ENCODE measurements at regions not wholly inside any gene's neighbourhood (a gene's known extent, or its start where the extent isn't known, plus 50 kb on each side); places are given as distances from the start of the nearest gene placed in this dataset.
"Not testable (repeated sequence)": the region's sequence is repeated elsewhere in the genome, so short reads cannot be mapped to it uniquely, and the experiment has no call there.

DNA sequence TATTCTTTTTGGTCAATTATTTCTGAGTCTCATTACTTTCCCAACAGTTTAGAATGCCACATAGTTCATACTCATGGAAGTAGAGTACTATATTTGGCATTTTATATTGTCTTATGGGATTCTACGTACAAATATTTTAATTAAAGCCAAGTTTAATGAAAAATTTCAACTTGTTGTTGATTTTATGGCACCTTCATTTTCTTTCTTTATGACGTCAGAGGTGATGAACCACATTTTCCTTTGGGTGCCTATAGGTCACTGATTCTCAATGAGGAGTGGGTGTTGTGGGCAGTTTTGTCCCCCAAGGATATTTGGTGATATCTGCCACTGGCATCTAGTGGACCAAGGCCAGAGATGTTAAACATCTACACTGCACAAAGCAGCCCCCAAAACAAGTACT is 1071.3 kb downstream of the NXPH1 start:
- CTCF ChIA-PET = no interaction called here
- Histone ChIP-seq H3K9me3 (ENCODE audit: control insufficient read depth, insufficient read depth, low read length) (0 out of 2 replicates have a peak, but pooled peaks cover 2% of the 10 kb centered on the region), H3K27me3 (ENCODE audit: control insufficient read depth, insufficient read depth, low read length) (no peaks in the 10 kb centered on the region), H3K27ac (ENCODE audit: low read depth, low read length) (no peak overlapping the region), H3K4me3 (ENCODE audit: low read depth, low read length) (no peak overlapping the region)
- POLR2A ChIA-PET = no interaction called here
- TF ChIP-seq, protein P1, sequence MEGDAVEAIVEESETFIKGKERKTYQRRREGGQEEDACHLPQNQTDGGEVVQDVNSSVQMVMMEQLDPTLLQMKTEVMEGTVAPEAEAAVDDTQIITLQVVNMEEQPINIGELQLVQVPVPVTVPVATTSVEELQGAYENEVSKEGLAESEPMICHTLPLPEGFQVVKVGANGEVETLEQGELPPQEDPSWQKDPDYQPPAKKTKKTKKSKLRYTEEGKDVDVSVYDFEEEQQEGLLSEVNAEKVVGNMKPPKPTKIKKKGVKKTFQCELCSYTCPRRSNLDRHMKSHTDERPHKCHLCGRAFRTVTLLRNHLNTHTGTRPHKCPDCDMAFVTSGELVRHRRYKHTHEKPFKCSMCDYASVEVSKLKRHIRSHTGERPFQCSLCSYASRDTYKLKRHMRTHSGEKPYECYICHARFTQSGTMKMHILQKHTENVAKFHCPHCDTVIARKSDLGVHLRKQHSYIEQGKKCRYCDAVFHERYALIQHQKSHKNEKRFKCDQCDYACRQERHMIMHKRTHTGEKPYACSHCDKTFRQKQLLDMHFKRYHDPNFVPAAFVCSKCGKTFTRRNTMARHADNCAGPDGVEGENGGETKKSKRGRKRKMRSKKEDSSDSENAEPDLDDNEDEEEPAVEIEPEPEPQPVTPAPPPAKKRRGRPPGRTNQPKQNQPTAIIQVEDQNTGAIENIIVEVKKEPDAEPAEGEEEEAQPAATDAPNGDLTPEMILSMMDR (IDR thresholded peaks at IDR 0.05; ENCODE audit: low read depth, low read length) = no peak
- DNase-seq (ENCODE audit: low read depth, low spot score) = no peak

DNA sequence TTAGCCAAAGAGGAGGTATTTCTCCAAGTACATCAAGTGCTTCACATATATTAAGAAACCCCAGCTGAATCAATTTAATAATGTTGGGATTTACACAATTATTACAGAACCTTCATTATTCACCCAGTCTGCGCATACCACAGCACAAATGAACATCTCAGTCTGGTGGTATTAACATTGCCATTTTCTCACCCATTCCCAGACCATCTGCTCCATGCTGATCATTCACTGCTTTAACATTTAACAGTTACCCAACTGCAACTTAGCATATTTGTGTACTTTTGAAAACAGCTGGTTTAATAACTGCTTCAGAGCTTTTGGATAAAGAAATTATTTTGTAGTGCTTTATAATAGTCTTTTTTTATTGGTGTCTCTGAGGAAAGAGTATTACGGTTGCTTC is 1072.1 kb downstream of the NXPH1 start:
- Histone ChIP-seq H3K9me3 (ENCODE audit: control insufficient read depth, insufficient read depth, low read length) (0 out of 2 replicates have a peak, but pooled peaks cover under 1% of the 10 kb centered on the region), H3K27me3 (ENCODE audit: control insufficient read depth, insufficient read depth, low read length) (no peaks in the 10 kb centered on the region), H3K4me3 (ENCODE audit: low read depth, low read length) (no peak overlapping the region), H3K27ac (ENCODE audit: low read depth, low read length) (no peak overlapping the region)
- ChIA-PET CTCF (no interaction called here), POLR2A (no interaction called here)
- DNase-seq (ENCODE audit: low read depth, low spot score) = no peak
- TF ChIP-seq, protein P1 (IDR thresholded peaks at IDR 0.05; ENCODE audit: low read depth, low read length) = no peak

- ChIA-PET POLR2A (no interaction called here), CTCF (no interaction called here)
- TF ChIP-seq, protein P1 (IDR thresholded peaks at IDR 0.05; ENCODE audit: low read depth, low read length) = no peak
- Histone ChIP-seq H3K27ac (ENCODE audit: low read depth, low read length) (no peak overlapping the region), H3K9me3 (ENCODE audit: control insufficient read depth, insufficient read depth, low read length) (no peaks in the 10 kb centered on the region), H3K4me3 (ENCODE audit: low read depth, low read length) (no peak overlapping the region), H3K27me3 (ENCODE audit: control insufficient read depth, insufficient read depth, low read length) (no peaks in the 10 kb centered on the region)
- DNase-seq (ENCODE audit: low read depth, low spot score) = no peak
Measured at GRCh38 chr7:9507290-9507689, 1073.9 kb downstream of the NXPH1 start.

GRCh38 chr7:9516662-9517061 is 1083.3 kb downstream of the NXPH1 start:
- H3K27me3 ChIP-seq (ENCODE audit: control insufficient read depth, insufficient read depth, low read length) = no peaks in the 10 kb centered on the region
- H3K4me3 ChIP-seq (ENCODE audit: low read depth, low read length) = no peak overlapping the region
- POLR2A ChIA-PET = no interaction called here
- H3K9me3 ChIP-seq (ENCODE audit: control insufficient read depth, insufficient read depth, low read length) = no peaks in the 10 kb centered on the region
- CTCF ChIA-PET = no interaction called here
- no peak for DNase-seq (ENCODE audit: low read depth, low spot score)
- H3K27ac ChIP-seq (ENCODE audit: low read depth, low read length) = no peak overlapping the region
- TF ChIP-seq, protein P1 (IDR thresholded peaks at IDR 0.05; ENCODE audit: low read depth, low read length) = no peak

DNA sequence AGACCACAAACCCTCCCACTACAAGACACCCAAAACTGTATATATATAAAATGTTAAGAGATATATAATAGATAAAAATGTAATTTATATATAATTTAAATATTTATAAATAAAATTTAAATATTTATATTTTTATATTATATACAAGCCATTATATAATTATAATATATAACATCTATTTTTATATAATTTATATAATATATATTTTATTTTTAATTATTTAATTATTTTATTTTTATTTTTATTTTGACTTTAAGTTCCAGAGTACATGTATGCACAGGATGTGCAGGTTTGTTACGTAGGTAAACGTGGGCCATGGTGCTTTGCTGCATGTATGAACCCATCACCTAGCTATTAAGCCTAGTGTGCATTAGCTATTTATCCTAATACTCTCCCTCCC is 1090.2 kb downstream of the NXPH1 start:
- Histone ChIP-seq H3K9me3 (ENCODE audit: control insufficient read depth, insufficient read depth, low read length) (no peaks in the 10 kb centered on the region), H3K27ac (ENCODE audit: low read depth, low read length) (no peak overlapping the region), H3K4me3 (ENCODE audit: low read depth, low read length) (no peak overlapping the region), H3K27me3 (ENCODE audit: control insufficient read depth, insufficient read depth, low read length) (no peaks in the 10 kb centered on the region)
- ChIA-PET POLR2A (no interaction called here), CTCF (no interaction called here)
- TF ChIP-seq, protein P1 (IDR thresholded peaks at IDR 0.05; ENCODE audit: low read depth, low read length) = no peak
- DNase-seq (ENCODE audit: low read depth, low spot score) = no peak

DNA sequence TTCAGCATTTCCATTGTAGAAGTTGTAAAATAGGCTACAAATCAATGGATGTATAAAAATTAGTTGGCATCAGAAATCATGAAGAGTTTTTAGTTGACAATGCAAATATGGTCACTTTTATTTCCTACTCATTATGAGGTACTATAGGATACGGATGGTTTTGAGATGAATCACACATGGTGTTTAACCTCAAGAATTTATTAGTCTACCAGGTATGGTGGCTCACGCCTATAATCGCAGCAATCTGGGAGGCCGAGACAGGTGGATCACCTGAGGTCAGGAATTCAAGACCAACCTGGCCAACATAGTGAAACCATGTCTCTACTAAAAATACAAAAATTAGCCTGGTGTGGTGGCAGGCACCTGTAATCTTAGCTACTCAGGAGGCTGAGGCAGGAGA is 1119.0 kb downstream of the NXPH1 start:
- DNase-seq (ENCODE audit: low read depth, low spot score); H3K4me3 ChIP-seq (ENCODE audit: low read depth, low read length); POLR2A ChIA-PET; H3K27ac ChIP-seq (ENCODE audit: low read depth, low read length); H3K9me3 ChIP-seq (ENCODE audit: control insufficient read depth, insufficient read depth, low read length); H3K27me3 ChIP-seq (ENCODE audit: control insufficient read depth, insufficient read depth, low read length); CTCF ChIA-PET: not testable (repeated sequence)

Measured in AG04450 (cell line).